ENCODE measurements at regions not wholly inside any gene's neighbourhood (a gene's known extent, or its start where the extent isn't known, plus 50 kb on each side); places are given as distances from the start of the nearest gene placed in this dataset.

DNA sequence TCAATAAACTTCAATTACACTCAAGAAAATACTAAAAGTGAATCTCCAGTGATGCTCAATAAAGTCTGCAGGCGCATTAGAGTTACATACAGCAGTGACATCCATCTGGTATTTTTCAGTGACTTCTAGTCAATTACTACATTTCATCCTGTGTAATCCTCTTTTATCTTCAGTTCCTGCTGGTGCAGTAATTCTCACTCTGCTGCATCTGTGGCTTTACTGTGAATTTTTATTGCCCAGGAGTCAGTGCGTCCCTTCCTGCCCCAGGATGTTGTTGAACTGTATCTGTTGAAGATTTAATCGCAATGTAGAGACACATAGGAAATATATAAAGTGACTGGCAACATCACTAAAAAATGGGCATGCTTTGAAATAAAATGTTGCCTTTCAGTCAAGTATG lies 196.3 kb upstream of the TMTC4 start:
- ATAC-seq = no peak
- no peak for DNase-seq (ENCODE audit: low spot score)

DNA sequence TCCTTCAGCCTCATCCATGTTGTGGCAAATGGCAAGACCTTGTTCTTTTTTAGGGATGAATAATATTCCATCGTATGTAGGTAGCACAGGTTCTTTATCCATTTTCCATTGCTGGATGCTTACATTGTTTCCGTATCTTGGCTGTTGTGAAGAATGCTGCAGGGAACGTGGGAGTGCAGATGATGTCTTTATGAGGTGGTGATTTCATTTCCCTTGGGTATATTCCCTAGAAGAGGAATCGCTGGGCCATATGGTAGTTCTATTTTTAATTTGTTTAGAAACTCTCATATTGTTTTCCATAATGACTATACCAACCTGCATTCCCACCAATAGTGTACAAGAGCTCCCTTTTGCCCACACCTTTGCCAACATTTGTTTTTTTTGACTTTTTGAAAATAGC lies 186.3 kb upstream of the TMTC4 start:
- DNase-seq (ENCODE audit: low spot score) (no peak), ATAC-seq (no peak)

DNA sequence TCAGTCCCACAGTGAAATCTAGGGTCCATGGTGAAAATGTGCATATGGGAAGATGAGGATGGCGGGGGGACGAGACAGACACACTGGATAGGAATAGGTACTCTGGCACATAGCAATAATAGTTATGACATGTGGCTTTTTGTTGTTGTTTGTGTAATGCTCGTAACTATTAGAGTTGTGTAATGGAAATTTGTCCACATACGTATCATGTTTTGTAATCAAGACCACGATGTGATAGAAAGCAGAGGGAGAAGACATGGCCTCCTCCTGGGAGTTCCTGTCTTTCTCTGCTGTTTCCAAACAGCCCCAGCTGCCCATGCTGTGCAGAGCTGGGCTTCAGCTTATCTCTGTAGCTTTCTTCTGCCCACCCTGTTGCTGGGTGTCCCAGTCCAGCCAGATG lies 185.3 kb upstream of the TMTC4 start:
- no peak for DNase-seq (ENCODE audit: low spot score)

DNA sequence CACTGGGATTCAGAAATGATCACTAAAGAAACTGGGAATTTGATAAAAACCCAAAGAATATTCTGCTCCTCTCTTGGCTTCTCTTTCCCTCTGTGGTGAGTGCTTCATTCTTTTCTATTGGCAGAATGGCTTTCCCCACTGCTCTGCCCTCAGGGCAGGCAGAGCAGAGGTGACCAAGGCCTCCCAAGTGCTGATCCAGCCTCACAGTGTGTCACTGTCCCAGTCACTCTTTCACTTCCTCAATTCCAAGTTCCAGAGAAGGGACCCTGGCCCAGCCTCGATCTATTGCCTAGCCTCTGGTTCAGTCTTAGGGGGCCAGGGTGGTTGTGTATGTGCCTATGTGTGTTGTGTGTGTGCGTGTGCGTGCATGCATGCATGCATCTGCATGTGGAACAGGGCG lies 180.6 kb upstream of the TMTC4 start:
- no peak for DNase-seq (ENCODE audit: low spot score)
- no peak for ATAC-seq

More for the DNA sequence above, 185.3 kb upstream of the TMTC4 start:
- no peak for ATAC-seq

DNA sequence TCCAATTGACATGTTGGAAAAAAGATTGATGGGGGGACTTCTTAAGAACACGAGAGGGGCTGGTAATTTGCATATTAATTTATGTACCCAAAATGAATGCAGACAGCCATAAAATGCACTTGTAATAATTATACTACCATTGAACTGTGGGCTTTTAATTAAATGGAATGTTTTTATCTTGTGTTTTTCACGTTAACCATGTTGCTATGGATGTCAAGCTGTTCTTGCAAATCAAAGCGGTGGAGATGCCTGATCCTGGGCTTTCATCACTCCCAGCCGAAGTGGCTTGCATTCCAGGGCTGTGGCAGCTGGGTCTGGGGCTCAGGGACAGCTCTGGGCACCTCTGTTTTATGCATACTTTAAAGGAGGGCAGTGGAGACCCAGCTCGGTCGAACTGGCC lies 179.4 kb upstream of the TMTC4 start:
- DNase-seq (ENCODE audit: low spot score) (no peak), ATAC-seq (no peak)

DNA sequence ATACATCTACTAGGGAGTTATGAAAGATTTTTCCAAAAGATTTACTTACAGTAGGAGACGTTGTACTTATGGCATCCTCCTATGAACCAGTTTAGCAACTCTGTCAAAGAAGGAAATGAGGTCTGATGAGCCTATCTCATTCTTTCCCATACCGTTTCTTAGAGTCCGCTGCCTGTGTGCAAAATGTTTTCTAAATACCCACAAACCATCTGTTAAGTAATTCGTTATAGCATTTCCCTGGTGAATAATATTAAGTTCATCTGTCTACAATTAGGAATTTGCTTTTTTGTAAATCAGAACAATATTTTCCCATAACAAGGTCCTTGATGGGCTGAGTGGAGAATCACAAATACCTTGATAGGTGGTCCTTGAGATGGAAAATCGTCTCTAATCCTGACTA lies 178.8 kb upstream of the TMTC4 start:
- no peak for ATAC-seq

DNA sequence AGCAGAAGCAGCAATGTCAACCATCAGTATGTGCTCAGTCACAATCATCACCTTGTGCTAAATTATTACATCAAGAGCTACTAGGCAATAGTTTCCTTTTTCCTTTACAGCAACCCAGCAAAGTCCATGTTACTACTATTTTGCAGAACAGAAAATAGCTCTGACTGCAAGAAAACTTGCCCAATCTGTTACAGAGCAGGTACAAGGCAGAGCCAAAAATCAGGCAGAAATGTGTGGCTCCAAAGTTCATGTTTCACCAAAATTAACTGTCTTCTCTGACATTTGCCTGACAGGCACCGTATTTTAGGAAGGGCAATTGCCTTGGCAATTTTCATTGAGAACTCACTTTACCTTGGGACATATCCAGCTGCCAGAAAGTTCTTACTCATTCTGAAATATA lies 177.6 kb upstream of the TMTC4 start:
- ATAC-seq (peak; percentile 92), DNase-seq (ENCODE audit: low spot score) (peak; percentile 69)

More for the DNA sequence above, 178.8 kb upstream of the TMTC4 start:
- no peak for DNase-seq (ENCODE audit: low spot score)

DNA sequence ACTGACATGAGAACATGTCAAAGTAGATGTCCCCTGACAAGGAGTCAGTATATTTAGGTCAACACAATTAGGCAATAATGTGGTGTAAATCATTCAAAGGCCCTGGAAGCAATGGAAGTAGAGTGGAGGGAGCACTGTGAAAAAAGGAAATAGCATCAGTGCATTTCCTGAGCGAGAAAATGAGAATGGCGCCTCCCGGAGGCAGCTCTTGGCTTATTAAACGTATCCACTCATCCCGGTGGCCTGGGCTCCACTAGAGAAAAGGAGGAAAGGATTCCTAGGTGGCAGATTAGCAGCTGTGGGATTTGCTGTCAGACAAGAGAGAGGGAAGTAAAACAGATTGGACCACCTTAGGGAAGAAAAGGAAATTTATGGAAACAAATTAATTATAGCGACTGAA lies 173.7 kb upstream of the TMTC4 start:
- DNase-seq (ENCODE audit: low spot score) (no peak), ATAC-seq (no peak)

DNA sequence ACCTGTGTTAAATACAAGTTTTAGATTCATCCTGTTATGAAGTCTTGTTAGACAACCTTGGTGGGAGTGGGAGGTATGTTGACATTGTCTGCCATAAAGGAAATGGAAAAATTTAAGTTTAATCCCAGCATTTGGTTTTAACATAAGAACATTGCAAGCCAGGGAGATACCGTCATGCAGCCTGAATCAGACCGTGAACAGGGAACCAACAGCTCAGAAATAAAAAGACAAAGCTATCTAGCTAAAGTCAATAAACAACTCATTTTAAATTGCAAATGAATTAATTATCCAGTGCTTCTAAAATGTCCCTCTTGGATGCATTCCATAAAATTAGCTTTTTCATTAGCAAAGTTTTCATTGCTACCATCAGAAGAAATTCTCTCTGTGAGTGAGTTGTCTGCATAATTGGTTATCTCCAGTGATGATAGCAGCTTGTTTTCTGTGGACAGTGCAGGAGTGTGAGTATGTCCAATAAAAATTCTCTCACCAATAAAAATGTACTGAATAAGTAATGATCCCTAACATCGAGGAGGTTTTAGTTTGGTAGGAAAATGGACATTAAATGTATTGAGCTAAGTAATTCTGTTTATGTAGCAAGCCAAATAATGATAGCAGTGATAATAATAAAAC lies 170.6 kb upstream of the TMTC4 start:
- DNase-seq (ENCODE audit: low spot score) (no peak), ATAC-seq (no peak)

DNA sequence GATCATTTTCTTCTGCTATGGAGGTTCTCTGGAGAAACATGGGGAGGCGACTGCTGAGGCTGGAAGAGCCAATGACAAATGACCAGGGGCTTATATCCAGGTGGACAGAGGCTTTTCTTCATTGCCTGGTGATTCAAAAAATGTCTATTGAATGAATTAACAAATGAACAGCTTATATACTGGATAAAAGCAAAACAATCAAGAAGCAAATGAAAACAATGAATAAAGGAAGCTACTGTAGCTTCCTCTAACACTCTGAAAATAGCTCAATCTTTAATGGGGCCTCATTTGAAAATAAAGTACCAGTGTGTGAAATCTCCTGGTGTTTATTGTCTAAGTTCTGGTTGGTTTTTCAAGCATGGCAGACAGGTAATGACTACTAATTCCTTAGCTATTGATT lies 167.5 kb upstream of the TMTC4 start:
- DNase-seq (ENCODE audit: low spot score) (no peak), ATAC-seq (no peak)

DNA sequence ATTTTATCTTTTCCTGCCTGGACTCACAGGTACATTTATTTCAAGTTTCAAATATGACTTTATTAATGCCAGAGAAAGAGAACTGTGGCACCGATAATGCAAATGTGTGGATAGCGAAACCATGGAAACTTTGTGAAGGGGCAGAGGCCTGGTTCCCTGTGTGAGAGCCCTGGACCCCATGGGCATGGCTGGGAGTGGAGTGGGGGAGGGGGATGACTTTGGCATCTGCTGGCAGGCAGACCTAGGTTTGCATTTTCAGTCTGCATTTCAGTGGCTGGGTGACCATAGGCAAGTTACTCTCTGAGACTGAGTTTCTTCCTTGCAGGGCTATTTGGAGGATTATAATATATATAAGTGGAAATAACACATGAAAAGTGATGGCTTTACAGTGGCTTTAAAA lies 163.8 kb upstream of the TMTC4 start:
- no peak for DNase-seq (ENCODE audit: low spot score)

DNA sequence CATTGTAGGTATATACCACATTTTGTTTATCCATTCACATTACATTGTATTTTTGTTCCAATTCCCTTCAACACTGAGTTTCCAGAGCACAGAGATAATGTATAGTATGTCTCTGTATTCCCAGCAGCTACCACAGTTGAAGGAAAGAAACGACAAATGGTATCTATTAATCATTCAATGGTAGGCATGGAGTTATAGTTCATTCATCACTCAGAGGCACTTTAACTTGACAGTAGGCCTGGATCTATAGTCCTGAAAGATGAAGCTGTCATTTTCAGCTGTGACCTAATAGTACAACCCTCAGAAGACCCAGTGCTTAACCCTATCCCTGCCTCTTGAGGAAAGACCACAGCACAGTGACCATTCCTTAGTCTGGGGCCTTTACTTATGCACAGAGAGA lies 163.0 kb upstream of the TMTC4 start:
- DNase-seq (ENCODE audit: low spot score) = no peak

More for the DNA sequence above, 163.8 kb upstream of the TMTC4 start:
- no peak for ATAC-seq

DNA sequence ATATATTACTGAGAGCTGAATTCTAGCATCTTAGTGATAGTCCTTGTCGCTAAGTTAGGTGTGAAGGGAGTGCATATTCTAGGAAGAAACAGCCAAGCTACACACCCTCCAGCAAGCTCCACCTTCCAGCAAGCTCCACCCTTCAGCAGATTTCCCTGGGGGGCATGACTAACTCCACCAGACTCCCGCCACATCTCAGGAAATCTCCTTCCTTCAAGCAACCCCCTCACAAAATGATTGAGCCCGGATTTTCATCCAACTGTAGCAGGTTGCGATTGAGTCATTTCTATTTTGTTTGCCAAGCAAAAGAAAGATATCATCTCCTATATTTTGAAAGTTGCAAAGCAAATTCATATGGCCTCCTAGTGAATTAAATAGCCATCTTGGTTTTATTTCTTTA lies 162.1 kb upstream of the TMTC4 start:
- ATAC-seq = no peak
- no peak for DNase-seq (ENCODE audit: low spot score)

More for the DNA sequence above, 163.0 kb upstream of the TMTC4 start:
- no peak for ATAC-seq

DNA sequence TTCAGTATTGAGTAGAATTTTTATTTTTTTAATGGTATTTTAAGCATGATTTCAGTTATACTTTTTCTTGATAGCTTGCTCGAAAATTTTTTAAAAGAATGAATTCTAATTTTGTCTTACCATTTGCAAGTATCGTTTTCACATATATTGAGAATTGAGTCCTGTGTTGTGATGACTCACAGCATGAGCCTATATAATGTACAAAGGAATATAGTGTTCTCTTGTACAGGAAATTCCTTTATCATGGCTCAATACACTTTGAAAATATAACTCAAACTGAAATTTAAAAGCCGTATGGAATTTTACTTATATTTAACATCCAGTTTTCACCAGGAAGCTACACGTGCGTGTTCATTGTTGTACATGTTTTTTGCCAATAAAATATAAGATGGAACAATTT lies 161.1 kb upstream of the TMTC4 start:
- ATAC-seq (no peak), DNase-seq (ENCODE audit: low spot score) (no peak)

DNA sequence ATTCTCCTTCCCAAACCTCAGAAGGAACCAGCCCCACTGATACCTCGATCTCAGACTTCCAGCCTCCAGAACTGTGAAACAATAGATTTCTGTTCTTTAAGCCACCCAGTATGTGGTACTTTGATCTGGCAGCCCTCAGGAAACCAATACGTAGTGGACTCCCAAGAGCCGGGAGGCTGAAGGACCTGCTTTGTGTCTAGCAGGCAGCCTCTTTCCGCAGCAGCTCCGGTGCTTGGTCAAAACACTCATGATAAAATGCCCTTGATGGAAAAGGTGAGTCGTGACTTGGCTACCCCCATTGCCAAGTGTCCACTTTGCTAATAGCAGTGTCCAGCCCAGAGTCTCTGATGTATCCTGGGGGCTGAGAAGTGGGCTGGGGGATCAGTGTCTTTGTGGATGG lies 158.8 kb upstream of the TMTC4 start:
- DNase-seq (ENCODE audit: low spot score) = no peak
- no peak for ATAC-seq

DNA sequence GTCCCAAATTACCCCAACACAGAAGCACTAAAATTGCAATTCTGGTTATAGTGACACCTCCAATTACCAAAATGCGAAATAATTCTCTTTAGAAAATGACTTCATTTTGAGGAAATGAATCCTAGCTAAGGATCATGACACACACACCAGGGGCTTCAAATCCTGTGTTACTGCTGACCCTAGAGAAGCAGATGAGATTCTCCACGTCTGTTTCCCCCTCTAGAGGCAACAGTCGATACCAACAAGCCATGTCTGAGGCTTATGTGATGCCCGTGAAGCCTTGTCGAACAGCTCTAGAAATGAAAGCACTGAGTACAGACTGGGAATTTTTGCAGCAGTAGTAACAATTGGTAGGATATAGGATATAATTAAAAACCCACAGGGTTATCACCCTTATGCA lies 153.6 kb upstream of the TMTC4 start:
- DNase-seq (ENCODE audit: low spot score) = no peak
- peak; percentile 39 for ATAC-seq

DNA sequence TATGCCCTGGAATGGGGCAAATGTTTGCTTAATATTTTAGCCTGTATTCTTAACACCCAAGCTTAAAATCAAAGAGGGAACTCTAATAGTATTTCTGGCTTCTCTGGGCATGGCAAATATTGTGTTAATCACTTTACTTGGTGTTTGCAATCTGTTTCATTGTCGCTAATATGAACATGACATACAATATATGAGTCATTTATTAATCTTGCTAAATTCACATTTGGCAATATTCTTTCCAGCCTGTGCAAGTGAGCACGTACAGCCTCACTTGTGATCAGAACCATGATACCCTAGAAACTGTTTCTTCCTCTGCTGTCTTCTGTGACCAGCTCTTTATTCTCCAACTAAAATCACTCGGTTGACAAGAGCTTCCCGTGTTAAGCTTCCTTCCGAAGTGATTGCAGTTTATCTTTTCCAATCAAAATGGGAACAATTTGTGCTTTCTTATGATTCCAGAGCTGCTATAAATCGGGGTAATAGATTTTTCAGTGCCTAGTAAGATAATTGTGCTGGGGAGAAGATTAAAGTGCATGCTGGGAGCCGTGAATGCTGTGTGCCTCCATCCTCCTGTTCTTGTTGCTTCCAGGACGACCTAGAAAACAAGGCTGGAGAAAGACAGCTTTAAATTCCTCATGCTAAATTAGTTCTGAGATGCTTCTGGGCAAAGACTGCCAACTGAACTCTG lies 153.0 kb upstream of the TMTC4 start:
- ATAC-seq (peak; percentile 43), DNase-seq (ENCODE audit: low spot score) (no peak)

DNA sequence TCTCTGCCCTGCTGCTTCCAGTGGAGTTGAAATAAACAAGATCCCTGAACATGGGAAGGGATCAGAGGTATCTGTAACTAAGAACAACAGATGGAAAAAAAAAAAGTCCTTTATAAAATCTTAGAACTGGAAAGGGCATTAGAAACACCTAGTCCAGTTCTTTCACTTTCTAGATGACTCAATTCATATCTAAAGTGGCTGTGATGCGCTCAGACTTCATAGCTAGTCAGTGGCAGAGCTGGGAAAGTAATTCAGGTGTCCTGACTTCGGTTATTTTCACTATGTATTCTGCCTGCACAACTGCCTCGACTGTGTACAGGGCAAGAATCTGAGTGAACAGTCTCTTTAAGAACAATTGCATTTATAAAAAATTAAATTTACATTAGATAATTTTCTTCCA lies 151.8 kb upstream of the TMTC4 start:
- no peak for ATAC-seq

DNA sequence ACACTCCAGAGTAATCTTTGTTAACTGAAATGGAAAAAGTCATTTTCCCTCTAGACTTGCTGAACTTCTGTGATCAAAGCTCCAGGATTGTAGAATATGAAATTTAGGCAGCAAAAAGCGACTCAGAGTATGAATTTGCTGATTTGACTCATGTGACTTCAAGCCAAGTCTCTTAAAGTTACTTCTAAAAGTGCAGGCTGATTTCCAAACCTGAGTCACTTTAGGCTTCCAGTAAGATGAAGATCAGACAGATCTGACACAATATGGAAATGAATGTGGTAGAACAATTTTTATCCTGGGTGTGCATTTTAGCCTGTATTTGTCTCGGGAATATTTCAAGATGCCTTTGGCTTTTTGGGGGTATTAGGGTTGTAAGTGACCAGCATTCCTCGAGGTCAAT lies 151.0 kb upstream of the TMTC4 start:
- ATAC-seq (no peak), DNase-seq (ENCODE audit: low spot score) (no peak)

More for the DNA sequence above, 151.8 kb upstream of the TMTC4 start:
- no peak for DNase-seq (ENCODE audit: low spot score)

DNA sequence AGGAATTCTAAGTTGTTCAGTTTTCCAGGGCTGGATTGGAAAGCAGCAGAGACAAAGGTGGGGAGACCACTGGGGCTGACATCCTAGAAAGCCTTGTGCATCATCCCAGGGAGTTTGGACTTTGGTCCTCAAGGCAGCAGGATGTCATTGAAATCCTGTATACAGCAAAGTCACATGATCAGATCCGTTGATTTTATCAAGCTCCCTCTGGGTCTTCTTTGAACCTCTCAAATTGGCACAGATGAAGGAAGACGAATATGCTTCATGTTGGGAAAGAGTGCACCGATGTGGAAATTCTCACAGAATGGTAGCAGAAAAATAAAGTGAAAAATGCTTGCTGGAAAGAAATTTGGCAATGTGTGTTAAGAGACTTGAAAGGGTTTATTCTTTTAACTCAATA lies 149.8 kb upstream of the TMTC4 start:
- ATAC-seq (no peak), DNase-seq (ENCODE audit: low spot score) (no peak)

DNA sequence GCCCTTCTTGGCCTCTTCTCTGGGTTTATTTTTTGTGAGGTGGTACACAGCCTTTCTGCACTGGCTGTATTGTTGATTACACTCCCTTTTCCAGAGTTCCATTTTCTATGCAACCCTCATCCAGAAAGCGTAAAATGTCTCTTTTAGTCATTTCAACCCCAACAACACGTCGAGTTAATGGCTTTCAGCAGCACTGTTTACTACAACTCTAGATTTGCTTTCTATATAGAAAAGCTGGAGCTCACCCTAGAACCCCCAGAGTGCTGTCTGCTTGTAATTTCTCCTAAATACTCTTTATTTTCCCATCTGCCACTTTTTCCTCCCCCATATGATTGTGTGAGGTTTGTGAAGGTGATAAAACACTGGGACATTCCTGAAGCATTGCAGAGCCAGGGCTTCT lies 148.9 kb upstream of the TMTC4 start:
- no peak for DNase-seq (ENCODE audit: low spot score)
- ATAC-seq = no peak

DNA sequence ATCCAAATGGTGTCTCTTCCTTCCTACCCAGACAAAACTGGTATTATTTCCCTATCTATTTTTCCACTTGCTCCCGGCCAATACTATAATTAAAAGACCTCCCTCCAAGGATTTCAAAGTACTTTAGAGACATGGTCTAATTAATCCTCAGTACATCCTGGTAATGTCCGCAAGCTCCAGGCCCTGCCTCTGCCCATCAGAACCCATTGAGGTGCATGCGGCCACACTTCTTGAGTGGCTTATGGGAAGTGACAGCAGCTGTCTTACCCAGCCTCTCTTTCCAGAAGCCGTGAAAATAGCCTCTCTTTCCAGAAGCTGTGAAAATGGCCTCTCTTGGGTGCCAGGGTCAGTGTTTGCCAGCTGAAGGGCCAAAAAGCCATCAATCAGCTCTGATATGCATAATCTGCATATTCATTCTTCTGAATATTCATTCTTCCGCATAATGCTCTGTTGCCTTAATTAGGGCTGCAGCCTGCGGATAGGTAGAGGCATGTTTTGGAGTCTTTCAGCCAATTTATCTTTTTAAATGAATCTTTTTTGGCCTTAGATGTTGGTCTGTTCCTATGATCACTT lies 148.4 kb upstream of the TMTC4 start:
- DNase-seq (ENCODE audit: low spot score) (no peak), ATAC-seq (no peak)

DNA sequence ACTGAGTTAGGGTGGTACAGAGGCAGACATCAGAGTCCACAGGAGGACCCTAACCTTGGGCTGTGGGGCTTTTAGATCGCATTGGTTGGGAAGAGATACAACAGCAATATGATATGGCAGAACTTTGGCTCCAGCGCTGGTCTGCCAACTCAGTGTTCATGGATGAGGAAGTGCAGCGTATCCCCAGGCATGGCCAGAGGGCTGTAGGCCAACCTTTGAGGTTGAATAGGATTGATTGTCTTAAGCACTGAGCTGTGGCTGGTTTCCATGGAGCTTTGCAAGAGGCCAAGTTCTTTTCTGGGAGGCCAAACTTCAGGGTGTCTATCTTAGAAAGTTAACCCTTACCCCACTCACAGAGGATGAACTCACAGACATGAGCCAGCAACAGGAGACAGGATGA lies 144.1 kb upstream of the TMTC4 start:
- ATAC-seq = no peak
- no peak for DNase-seq (ENCODE audit: low spot score)

Measured in left lobe of liver (tissue), 2 donors.